ENCODE measurements at regions not wholly inside any gene's neighbourhood (a gene's known extent, or its start where the extent isn't known, plus 50 kb on each side); places are given as distances from the start of the nearest gene placed in this dataset.

DNA sequence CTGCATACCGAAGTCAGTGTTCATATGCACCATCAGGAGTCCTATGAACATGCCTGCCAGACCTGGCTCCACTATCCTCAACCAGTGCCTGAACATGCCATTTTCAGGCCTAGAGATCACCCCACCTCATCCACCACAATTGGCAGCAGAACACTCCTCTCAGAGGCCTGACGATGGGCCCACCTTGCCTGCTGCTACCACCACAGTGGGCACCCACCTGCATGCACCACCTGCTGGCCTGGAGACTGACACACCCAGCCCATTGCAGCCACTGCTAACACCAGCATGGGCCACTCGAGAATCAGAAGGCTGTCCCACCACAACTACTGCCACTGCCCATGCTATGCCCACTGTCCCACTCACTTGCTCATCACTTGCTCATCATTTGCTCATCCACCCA lies 130.7 kb upstream of the FAM13C start:
- TF ChIP-seq BHLHE40 (IDR thresholded peaks at IDR 0.05; ENCODE audit: borderline replicate concordance) (no peak), FOXM1 (IDR thresholded peaks at IDR 0.05; ENCODE audit: borderline replicate concordance) (no peak), SP1 (IDR thresholded peaks at IDR 0.05) (no peak), FOXA1 (IDR thresholded peaks at IDR 0.05) (no peak), ARNT (IDR thresholded peaks at IDR 0.05) (no peak), SUZ12 (IDR thresholded peaks at IDR 0.05) (no peak), ELF4 (IDR thresholded peaks at IDR 0.05) (no peak), FOXK2 (IDR thresholded peaks at IDR 0.05) (no peak)
